IPS-NIHi7 (cell line): ENCODE measurements at regions not wholly inside any gene's neighbourhood (a gene's known extent, or its start where the extent isn't known, plus 50 kb on each side); places are given as distances from the start of the nearest gene placed in this dataset.

Experiments
- DNase-seq: peaks from one replicate; pipeline ENCODE4 v3.0.0; 2012; ENCODE audit warnings: mixed read lengths; ENCODE audit errors: extremely low spot score

- DNase-seq = no peak
Measured at GRCh38 chr4:140213749-140214148, 59.8 kb upstream of the MAML3 start.

- DNase-seq = no peak
Measured at GRCh38 chr4:140213116-140213515, 59.1 kb upstream of the MAML3 start.

DNA sequence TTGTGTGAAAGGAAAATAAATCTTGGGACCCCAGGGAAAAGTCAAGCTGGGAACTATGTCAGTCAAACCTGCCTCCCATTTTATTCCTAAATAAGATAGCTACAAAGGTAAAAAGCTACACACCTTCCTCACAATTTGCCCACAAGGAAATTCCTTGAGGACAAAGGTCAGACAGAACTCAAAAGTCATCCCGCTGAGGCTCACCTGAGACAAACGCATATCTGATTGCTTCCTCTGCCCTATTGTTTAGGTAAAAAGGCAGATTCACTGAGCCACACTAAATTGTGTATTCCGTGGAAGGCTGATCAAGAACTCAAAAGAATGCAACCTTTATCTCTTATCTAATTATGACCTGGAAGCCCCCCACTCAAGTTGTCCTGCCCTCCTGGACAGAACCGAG lies 58.7 kb upstream of the MAML3 start:
- DNase-seq = no peak

- no peak for DNase-seq
Measured at GRCh38 chr4:140212194-140212593, 58.2 kb upstream of the MAML3 start.

DNA sequence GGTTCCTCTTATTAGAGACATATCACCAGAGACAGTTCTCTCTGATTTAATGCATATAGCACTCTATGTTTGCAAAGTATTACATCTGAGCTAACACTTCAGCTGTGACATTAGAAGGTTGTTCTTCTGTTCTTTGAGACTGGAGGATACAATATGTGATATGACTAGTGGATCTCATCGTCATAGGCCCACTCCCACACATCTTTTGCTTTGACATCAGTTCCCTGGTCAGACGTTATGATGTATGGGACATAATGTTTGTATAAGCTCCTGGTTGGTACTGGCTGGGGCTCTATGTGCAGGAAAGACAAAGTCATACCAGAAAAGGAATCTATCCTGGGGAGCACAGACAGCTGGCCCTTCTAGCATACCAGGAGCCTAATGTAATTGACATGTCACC lies 57.7 kb upstream of the MAML3 start:
- no peak for DNase-seq

GRCh38 chr4:140211161-140211560 lies 57.2 kb upstream of the MAML3 start:
- no peak for DNase-seq

- no peak for DNase-seq
Measured at GRCh38 chr4:140208921-140209320, 54.9 kb upstream of the MAML3 start.
